DOHH2 (cell line): ENCODE measurements at regions not wholly inside any gene's neighbourhood (a gene's known extent, or its start where the extent isn't known, plus 50 kb on each side); places are given as distances from the start of the nearest gene placed in this dataset.

ENCODE experiments used
- H3F3A ChIP-seq: fragments of 200-600 bp; sonication (generic), shearing (Covaris generic); 2 replicates; pipeline ENCODE4 v1.6.0; 2016; ENCODE audit warnings: antibody characterized with exemption, mild to moderate bottlenecking; ENCODE audit not compliant: control insufficient read depth, insufficient read depth
- H3K27ac ChIP-seq: fragments of 200-600 bp; sonication (generic); 2 replicates; pipeline ENCODE4 v1.5.1; 2014; ENCODE audit warnings: low read depth, mild to moderate bottlenecking, low read length, moderate library complexity
- H3K27me3 ChIP-seq: fragments of 200-600 bp; sonication (generic); 2 replicates; pipeline ENCODE4 v1.6.1; 2014; ENCODE audit warnings: mild to moderate bottlenecking, low read length, mixed read lengths; ENCODE audit not compliant: control insufficient read depth
- H3K36me3 ChIP-seq: fragments of 200-600 bp; sonication (generic); 2 replicates; pipeline ENCODE4 v1.6.1; 2014; ENCODE audit warnings: mild to moderate bottlenecking, low read length, moderate library complexity, mixed read lengths; ENCODE audit not compliant: control insufficient read depth
- H3K4me1 ChIP-seq: fragments of 200-600 bp; sonication (generic); 2 replicates; pipeline ENCODE4 v1.6.1; 2014; ENCODE audit warnings: mild to moderate bottlenecking, low read length, mixed read lengths; ENCODE audit not compliant: control insufficient read depth
- H3K4me2 ChIP-seq: fragments of 200-600 bp; sonication (generic); 2 replicates; pipeline ENCODE4 v1.6.0; 2014; ENCODE audit warnings: mild to moderate bottlenecking, low read length, moderate library complexity
- H3K4me3 ChIP-seq: fragments of 200-600 bp; sonication (generic); 2 replicates; pipeline ENCODE4 v1.5.1; 2014; ENCODE audit warnings: mild to moderate bottlenecking, low read length, mixed read lengths
- H3K79me2 ChIP-seq: fragments of 200-600 bp; sonication (generic); 2 replicates; pipeline ENCODE4 v1.6.1; 2014; ENCODE audit warnings: mild to moderate bottlenecking, low read length, mixed read lengths; ENCODE audit not compliant: control insufficient read depth
- H3K9me2 ChIP-seq: fragments of 200-600 bp; sonication (generic); replicated peaks from 2 replicates; pipeline ENCODE4 v1.6.1; 2014; ENCODE audit warnings: mild to moderate bottlenecking, low read length, mixed read lengths; ENCODE audit not compliant: control insufficient read depth
- H3K9me3 ChIP-seq: fragments of 200-600 bp; sonication (generic); 2 replicates; pipeline ENCODE4 v1.6.1; 2014; ENCODE audit warnings: antibody characterized with exemption, low read length, mixed read lengths; ENCODE audit not compliant: control insufficient read depth, insufficient read depth
- H4K20me1 ChIP-seq: fragments of 200-600 bp; sonication (generic); 2 replicates; pipeline ENCODE4 v1.6.0; 2014; ENCODE audit warnings: low read depth, mild to moderate bottlenecking, antibody characterized with exemption, low read length, moderate library complexity; ENCODE audit not compliant: control insufficient read depth, insufficient read depth
- CTCF ChIP-seq: fragments of 200-600 bp; sonication (generic); IDR thresholded peaks from one replicate; pipeline ENCODE4 v1.5.1; 2014; ENCODE audit warnings: antibody characterized with exemption, mild to moderate bottlenecking, low read depth, low read length; ENCODE audit not compliant: poor library complexity, severe bottlenecking
- EZH2phosphoT487 ChIP-seq: fragments of 200-600 bp; sonication (generic); IDR thresholded peaks from 2 replicates; pipeline ENCODE4 v1.6.1; 2017; ENCODE audit warnings: borderline replicate concordance, mild to moderate bottlenecking, antibody characterized with exemption, low read length, moderate library complexity, mixed read lengths

- Histone ChIP-seq H3K36me3 (no peaks in the 10 kb centered on the region), H3K9me2 (no peaks in the 10 kb centered on the region), H3K4me3 (no peak overlapping the region), H3K4me1 (no peaks in the 10 kb centered on the region), H3K27ac (no peak overlapping the region), H3K27me3 (no peaks in the 10 kb centered on the region), H3K4me2 (no peak overlapping the region), H3K79me2 (no peaks in the 10 kb centered on the region), H3F3A (no peaks in the 10 kb centered on the region), H4K20me1 (no peaks in the 10 kb centered on the region), H3K9me3 (no peaks in the 10 kb centered on the region)
- no peak for TF ChIP-seq EZH2phosphoT487
- no peak for TF ChIP-seq CTCF
Measured at GRCh38 chr10:42732266-42732665, 50.3 kb upstream of the BMS1 start.
